SK-N-MC (cell line): ENCODE measurements at regions not wholly inside any gene's neighbourhood (a gene's known extent, or its start where the extent isn't known, plus 50 kb on each side); places are given as distances from the start of the nearest gene placed in this dataset.
"Not testable (repeated sequence)": the region's sequence is repeated elsewhere in the genome, so short reads cannot be mapped to it uniquely, and the experiment has no call there.

Experiments used
- DNase-seq: peaks from one replicate; pipeline ENCODE4 v3.0.0-alpha.2; 2011; ENCODE audit warnings: low read depth, low spot score
- H3K27ac ChIP-seq: fragments of 200-600 bp; sonication (generic); 2 replicates; pipeline ENCODE4 v1.5.1; 2016; ENCODE audit warnings: mixed run types
- H3K36me3 ChIP-seq: fragments of 200-600 bp; sonication (generic); 2 replicates; pipeline ENCODE4 v1.6.1; 2017; ENCODE audit warnings: antibody characterized with exemption, low read length, mixed read lengths; ENCODE audit not compliant: insufficient read depth
- H3K4me3 ChIP-seq: fragments of 200-600 bp; sonication (generic); 2 replicates; pipeline ENCODE4 v1.5.1; 2016
- H3K9ac ChIP-seq: fragments of 200-600 bp; sonication (generic); 2 replicates; pipeline ENCODE4 v1.8.0; 2017; ENCODE audit warnings: mixed run types, mixed read lengths; ENCODE audit not compliant: insufficient read length
- H3K9me3 ChIP-seq: fragments of 200-600 bp; sonication (generic); 2 replicates; pipeline ENCODE4 v1.6.1; 2017; ENCODE audit warnings: low read depth, mild to moderate bottlenecking, antibody characterized with exemption, low read length, moderate library complexity, mixed read lengths
- EZH2 ChIP-seq: fragments of 200-600 bp; sonication (generic); IDR thresholded peaks from one replicate; pipeline ENCODE4 v1.6.1; 2017; ENCODE audit warnings: antibody characterized with exemption
- FOXP2 ChIP-seq: optimal IDR thresholded peaks from 2 replicates; pipeline ENCODE3; 2011; ENCODE audit warnings: mild to moderate bottlenecking, moderate library complexity; ENCODE audit not compliant: insufficient read depth; ENCODE audit errors: extremely low read length, control extremely low read depth
- POLR2AphosphoS5 ChIP-seq: IDR thresholded peaks from 2 replicates; pipeline ENCODE4 v1.6.1; 2012; ENCODE audit warnings: mild to moderate bottlenecking, low read depth, low read length, borderline replicate concordance

DNA sequence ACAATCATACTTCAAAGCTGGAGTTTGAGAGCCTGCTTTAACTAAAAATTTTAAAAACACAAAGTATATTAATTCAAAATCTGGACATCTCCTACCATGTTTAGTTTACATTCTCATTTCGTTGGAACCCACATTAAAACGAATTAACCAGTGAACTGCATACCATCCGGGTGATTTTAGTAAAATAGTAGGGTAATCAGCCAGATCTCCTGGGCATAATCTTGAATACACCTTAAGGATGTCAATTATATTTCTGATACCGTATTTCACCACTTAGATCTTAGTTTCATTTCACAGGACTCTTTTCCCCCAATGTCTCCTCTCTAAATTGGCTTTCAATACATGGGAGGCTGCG, 175.6 kb upstream of the PFKP start:
- Histone ChIP-seq H3K9me3 (no peaks in the 10 kb centered on the region), H3K27ac (no peak overlapping the region), H3K9ac (no peak overlapping the region), H3K4me3 (no peak overlapping the region), H3K36me3 (no peaks in the 10 kb centered on the region)
- no peak for DNase-seq
- TF ChIP-seq EZH2 (no peak), POLR2AphosphoS5 (no peak), FOXP2 (no peak)

- no peak for DNase-seq
- H3K36me3 ChIP-seq: no peaks in the 10 kb centered on the region
- TF ChIP-seq FOXP2 (no peak), POLR2AphosphoS5 (no peak), EZH2 (no peak)
- H3K9ac ChIP-seq: peak overlapping the region; percentile 51
- H3K9me3 ChIP-seq: no peaks in the 10 kb centered on the region
- H3K27ac ChIP-seq: no peak overlapping the region
- no peak overlapping the region for H3K4me3 ChIP-seq
Measured at GRCh38 chr10:2891073-2891769, 176.1 kb upstream of the PFKP start.

GRCh38 chr10:2890093-2890492, 177.3 kb upstream of the PFKP start:
- H3K36me3 ChIP-seq: no peaks in the 10 kb centered on the region
- no peak overlapping the region for H3K9ac ChIP-seq
- no peak overlapping the region for H3K4me3 ChIP-seq
- H3K9me3 ChIP-seq: no peaks in the 10 kb centered on the region
- no peak for DNase-seq
- no peak for TF ChIP-seq FOXP2
- TF ChIP-seq EZH2: no peak
- no peak for TF ChIP-seq POLR2AphosphoS5
- no peak overlapping the region for H3K27ac ChIP-seq

DNA sequence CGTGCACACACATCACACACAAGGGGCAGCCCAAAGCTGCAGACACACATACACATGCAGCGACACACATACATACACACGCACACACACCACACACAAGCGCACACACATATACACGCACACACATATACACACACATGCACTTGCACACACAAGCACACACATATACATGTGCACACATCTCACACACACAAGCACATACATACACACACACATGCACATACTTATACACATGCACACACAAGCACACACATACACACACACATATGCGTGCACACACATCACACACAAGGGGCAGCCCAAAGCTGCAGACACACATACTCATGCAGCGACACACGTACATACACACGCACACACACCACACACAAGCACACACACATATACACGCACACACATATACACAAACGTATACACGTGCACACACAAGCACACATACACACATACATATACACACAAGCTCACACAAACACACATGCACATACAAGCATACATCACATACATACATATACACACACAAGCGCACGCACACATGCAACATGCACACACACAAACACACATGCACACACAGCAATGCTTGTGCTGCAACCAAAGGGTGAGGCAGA, 178.8 kb upstream of the PFKP start:
- Histone ChIP-seq H3K9me3 (no peaks in the 10 kb centered on the region), H3K9ac (no peak overlapping the region), H3K4me3 (no peak overlapping the region), H3K27ac (no peak overlapping the region), H3K36me3 (no peaks in the 10 kb centered on the region)
- DNase-seq: no peak
- TF ChIP-seq POLR2AphosphoS5: no peak

DNA sequence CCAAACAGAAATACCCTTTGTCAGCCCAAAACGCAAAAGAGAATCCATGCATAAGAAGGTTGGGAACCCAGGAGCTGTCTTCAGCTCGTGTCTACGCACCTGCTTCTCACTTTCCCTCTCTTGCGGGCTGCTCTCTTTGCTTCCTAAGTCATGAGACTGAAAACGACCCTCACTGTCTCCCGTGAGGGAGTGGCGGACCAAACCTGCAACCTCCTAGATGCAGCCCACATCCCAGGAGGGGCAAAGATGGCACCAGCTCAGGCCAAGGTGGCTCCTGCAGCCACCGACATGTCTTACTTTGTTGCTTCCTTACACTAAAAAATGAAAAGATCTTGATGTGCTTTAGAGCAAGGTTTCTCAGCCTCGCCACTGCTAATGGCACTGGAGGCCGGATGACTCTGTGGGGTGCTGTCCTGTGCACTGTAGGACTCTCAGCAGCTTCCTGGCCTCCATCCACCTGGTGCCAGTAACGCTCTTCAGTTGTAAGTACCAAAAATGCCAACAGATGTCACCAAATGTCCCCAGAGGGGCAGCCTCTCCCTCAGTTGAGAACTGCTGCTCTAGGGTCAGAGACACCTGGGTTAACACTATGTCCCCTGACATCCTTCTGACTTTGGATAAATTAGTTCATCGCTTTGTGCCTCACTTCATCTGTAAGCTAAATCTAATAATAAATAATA, 179.8 kb upstream of the PFKP start:
- H3K9me3 ChIP-seq: no peaks in the 10 kb centered on the region
- H3K4me3 ChIP-seq: no peak overlapping the region
- H3K36me3 ChIP-seq: no peaks in the 10 kb centered on the region
- no peak for DNase-seq
- H3K9ac ChIP-seq: no peak overlapping the region
- no peak for TF ChIP-seq POLR2AphosphoS5
- TF ChIP-seq FOXP2: no peak
- TF ChIP-seq EZH2: no peak
- no peak overlapping the region for H3K27ac ChIP-seq

DNA sequence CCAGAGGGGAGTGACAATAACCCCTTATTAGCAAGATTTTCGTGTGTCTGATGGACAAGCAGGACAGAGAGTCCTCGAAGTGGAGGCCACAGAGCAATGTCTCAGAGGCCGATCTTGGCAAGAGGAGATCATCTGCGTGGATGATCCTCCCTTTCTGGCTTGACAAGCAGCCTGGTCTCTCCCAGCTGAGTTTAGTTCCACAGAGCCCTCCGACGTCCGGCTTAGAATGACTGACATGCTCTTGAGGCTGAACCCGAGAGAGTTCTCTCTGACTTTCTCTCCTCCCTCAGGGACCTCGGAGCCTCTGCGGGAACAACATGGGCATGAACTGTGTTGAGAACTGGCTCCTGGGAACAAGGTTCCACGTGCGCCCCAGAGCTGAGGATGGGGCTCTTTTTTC, 180.7 kb upstream of the PFKP start:
- no peak for DNase-seq
- no peak overlapping the region for H3K27ac ChIP-seq
- no peaks in the 10 kb centered on the region for H3K36me3 ChIP-seq
- H3K9me3 ChIP-seq: no peaks in the 10 kb centered on the region
- H3K4me3 ChIP-seq: no peak overlapping the region
- TF ChIP-seq POLR2AphosphoS5 (no peak), FOXP2 (no peak), EZH2 (no peak)
- no peak overlapping the region for H3K9ac ChIP-seq

- TF ChIP-seq FOXP2 (no peak), EZH2 (no peak), POLR2AphosphoS5 (no peak)
- no peaks in the 10 kb centered on the region for H3K36me3 ChIP-seq
- H3K27ac ChIP-seq: no peak overlapping the region
- no peak overlapping the region for H3K4me3 ChIP-seq
- no peaks in the 10 kb centered on the region for H3K9me3 ChIP-seq
- no peak for DNase-seq
- no peak overlapping the region for H3K9ac ChIP-seq
Measured at GRCh38 chr10:2885288-2886278, 181.8 kb upstream of the PFKP start.

DNA sequence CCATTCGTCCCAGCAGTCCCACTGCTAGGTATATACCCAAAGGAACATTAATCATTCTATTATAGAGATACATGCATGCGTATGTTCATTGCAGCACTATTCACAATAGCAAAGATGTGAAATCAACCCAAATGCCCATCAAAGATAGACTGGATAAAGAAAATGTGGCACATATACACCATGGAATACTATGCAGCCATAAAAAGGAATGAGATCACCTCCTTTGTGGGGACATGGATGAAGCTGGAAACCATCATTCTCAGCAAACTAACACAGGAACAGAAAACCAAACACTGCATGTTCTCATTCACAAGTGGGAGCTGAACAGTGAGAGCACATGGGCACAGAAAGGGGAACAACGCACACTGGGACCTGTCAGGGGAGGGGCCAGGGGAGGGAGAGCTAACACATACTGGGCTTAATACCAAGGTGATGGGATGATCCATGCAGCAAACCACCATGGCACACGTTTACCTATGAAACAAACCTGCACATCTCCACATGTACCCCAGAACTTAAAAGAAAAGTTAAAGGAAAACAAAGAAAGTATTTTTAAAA, 183.3 kb upstream of the PFKP start:
- not testable (repeated sequence) for H3K9me3 ChIP-seq, H3K27ac ChIP-seq, H3K36me3 ChIP-seq, H3K4me3 ChIP-seq, H3K9ac ChIP-seq, DNase-seq
